K562 (cell line): ENCODE measurements at regions not wholly inside any gene's neighbourhood (a gene's known extent, or its start where the extent isn't known, plus 50 kb on each side); places are given as distances from the start of the nearest gene placed in this dataset.
A peak's percentile ranks its signal among the peaks of the same experiment; 100 is the strongest.

Source experiments
- ATAC-seq: fragments of 200-7000 bp; cut with Tn5 transposase; 3 replicates; pipeline ENCODE4 v1.9.1; 2020; ENCODE audit warnings: moderate library complexity
- BruUV-seq: library from RNA; stranded (reverse); fragments of 400-500 nt; replicated peaks from 2 replicates; lab custom pipeline; 2021; lab: Mats Ljungman, UMichigan
- CTCF ChIA-PET: fragments of 300-600 bp; formaldehyde crosslinking; extraction: SDS; loops from one replicate; lab custom pipeline; 2021; ENCODE audit warnings: low intra/inter-chr PET ratio; lab: Yijun Ruan, JAX
- POLR2A ChIA-PET: fragments of 300-600, 350-650 bp; sonication (Branson Sonifier 250); formaldehyde crosslinking; extraction: SDS; loops from one replicate; lab custom pipeline; 2021; ENCODE audit warnings: antibody characterized with exemption, inconsistent platforms; lab: Yijun Ruan, JAX
- DNase-seq, 4 experiments: peaks; one replicate each; pipeline versions ENCODE4 v3.0.0 to v3.0.0-alpha.2; 2011 to 2018; ENCODE audit warnings: low spot score in 3 of 4, mixed read lengths in 3 of 4; ENCODE audit errors: extremely low read depth in 1 of 4
- FAIRE-seq: peaks from 2 replicates; lab custom pipeline; 2011; peaks lifted over from hg19 to GRCh38; lab: Jason Lieb, UNC
- H2AFZ ChIP-seq: 2 replicates; pipeline ENCODE4 v1.6.0; 2011; ENCODE audit warnings: low read depth, low read length, control low read depth, inconsistent platforms
- H3K27ac ChIP-seq: fragments of 200-600 bp; 3 replicates; pipeline ENCODE4 v1.8.0; 2011; ENCODE audit warnings: low read depth, mild to moderate bottlenecking, control low read depth, inconsistent platforms, low read length, moderate library complexity, mixed read lengths; ENCODE audit errors: extremely low read depth
- H3K27me3 ChIP-seq, 2 experiments: fragments of 300-600 bp in 1 of 2; 2 replicates in 1 of 2; 3 replicates in 1 of 2; pipeline versions ENCODE4 v1.6.0 to v1.8.0; 2011; ENCODE audit warnings: inconsistent platforms in 2 of 2, low read length in 2 of 2, mild to moderate bottlenecking in 1 of 2, mixed read lengths in 1 of 2, moderate library complexity in 1 of 2; ENCODE audit not compliant: control insufficient read depth in 2 of 2, insufficient read depth in 2 of 2
- H3K36me3 ChIP-seq: fragments of 300-600 bp; 3 replicates; pipeline ENCODE4 v1.8.0; 2011; ENCODE audit warnings: mild to moderate bottlenecking, low read length, inconsistent platforms; ENCODE audit not compliant: control insufficient read depth, insufficient read depth
- H3K4me1 ChIP-seq, 2 experiments: fragments of 200-600 bp in 1 of 2; replicated peaks in 1 of 2; 2 replicates in 1 of 2; 3 replicates in 1 of 2; pipeline versions ENCODE4 v1.5.1 to v1.8.0; 2011; ENCODE audit warnings: inconsistent platforms in 2 of 2, low read length in 2 of 2, mild to moderate bottlenecking in 1 of 2, mixed read lengths in 1 of 2, moderate library complexity in 1 of 2; ENCODE audit not compliant: control insufficient read depth in 2 of 2, insufficient read depth in 2 of 2
- H3K4me2 ChIP-seq: 2 replicates; pipeline ENCODE4 v1.6.1; 2011; ENCODE audit warnings: low read length, control low read depth, inconsistent platforms, mixed read lengths; ENCODE audit not compliant: insufficient read depth
- H3K4me3 ChIP-seq: fragments of 200-600 bp; sonication (generic), shearing (Covaris generic); 2 replicates; pipeline ENCODE4 v1.5.1; 2016; ENCODE audit warnings: control low read depth, inconsistent platforms
- H3K79me2 ChIP-seq: fragments of 200-600 bp; 3 replicates; pipeline ENCODE4 v1.8.0; 2011; ENCODE audit warnings: low read length, inconsistent platforms; ENCODE audit not compliant: control insufficient read depth, insufficient read depth
- H3K9ac ChIP-seq, 2 experiments: 2 replicates each; pipeline versions ENCODE4 v1.6.0 to v1.6.1; 2011; ENCODE audit warnings: low read depth in 2 of 2, low read length in 2 of 2, control low read depth in 1 of 2, inconsistent platforms in 1 of 2, mild to moderate bottlenecking in 1 of 2, mixed read lengths in 1 of 2; ENCODE audit not compliant: insufficient read depth in 1 of 2
- H3K9me1 ChIP-seq: one replicate; pipeline ENCODE4 v1.6.0; 2011; ENCODE audit warnings: inconsistent platforms, mild to moderate bottlenecking, low read length, moderate library complexity; ENCODE audit not compliant: control insufficient read depth, insufficient read depth
- H3K9me3 ChIP-seq: replicated peaks from 2 replicates; pipeline ENCODE4 v1.5.1; 2011; ENCODE audit warnings: low read depth, low read length, inconsistent platforms; ENCODE audit not compliant: control insufficient read depth, insufficient read depth
- H4K20me1 ChIP-seq: replicated peaks from 2 replicates; pipeline ENCODE4 v1.6.1; 2011; ENCODE audit warnings: low read length, inconsistent platforms, mixed read lengths; ENCODE audit not compliant: control insufficient read depth, insufficient read depth
- ARID1B ChIP-seq: fragments of 450-650 bp; IDR thresholded peaks from 2 replicates; pipeline ENCODE4 v1.6.1; 2016; ENCODE audit warnings: antibody characterized with exemption, mild to moderate bottlenecking, inconsistent platforms
- CBFA2T2 ChIP-seq: fragments of 450-650 bp; conservative IDR thresholded peaks from 2 replicates; pipeline ENCODE4 v1.6.1; 2017; ENCODE audit warnings: mild to moderate bottlenecking
- CBFA2T3 ChIP-seq: fragments of 450-650 bp; IDR thresholded peaks from 2 replicates; pipeline ENCODE4 v1.6.1; 2017
- ERF ChIP-seq: fragments of 450-650 bp; formaldehyde crosslinking; IDR thresholded peaks from 2 replicates; pipeline ENCODE4 v1.4.0; 2020; ENCODE audit warnings: mild to moderate bottlenecking, mixed read lengths
- MTA2 ChIP-seq: fragments of 450-650 bp; IDR thresholded peaks from 2 replicates; pipeline ENCODE4 v1.6.1; 2016; ENCODE audit warnings: low read depth
- MXI1 ChIP-seq: IDR thresholded peaks from 2 replicates; pipeline ENCODE4 v1.6.1; 2011; ENCODE audit warnings: low read depth, mild to moderate bottlenecking, improper control_type of control experiment, low read length
- NFIX ChIP-seq: fragments of 250-450 bp; sonication (Bioruptor Pico); IDR thresholded peaks from 2 replicates; pipeline ENCODE4 v1.4.0; 2020; ENCODE audit warnings: low read depth, mild to moderate bottlenecking, moderate library complexity
- PTTG1 ChIP-seq: fragments of 450-650 bp; IDR thresholded peaks from 2 replicates; pipeline ENCODE4 v1.6.1; 2016; ENCODE audit warnings: low read depth, mild to moderate bottlenecking, missing genetic modification characterization, missing compliant biosample characterization
- SIX5 ChIP-seq, 2 experiments: IDR thresholded peaks; 2 replicates each; pipeline ENCODE4 v1.6.1; 2011; ENCODE audit warnings: low read length in 2 of 2, borderline replicate concordance in 1 of 2, low read depth in 1 of 2, mild to moderate bottlenecking in 1 of 2, moderate library complexity in 1 of 2; ENCODE audit not compliant: insufficient read depth in 1 of 2
- SOX6 ChIP-seq: fragments of 450-650 bp; IDR thresholded peaks from 2 replicates; pipeline ENCODE4 v1.6.1; 2014; ENCODE audit warnings: mild to moderate bottlenecking
- TAL1 ChIP-seq: fragments of 450-650 bp; IDR thresholded peaks from 2 replicates; pipeline ENCODE4 v1.6.1; 2016; ENCODE audit warnings: mild to moderate bottlenecking
- TCF3 ChIP-seq: sonication (generic); formaldehyde crosslinking; IDR thresholded peaks from 2 replicates; pipeline ENCODE4 v1.4.0; 2020; ENCODE audit warnings: mild to moderate bottlenecking, missing genetic modification reagents
- TEAD4 ChIP-seq, 2 experiments: sonication (generic) in 1 of 2; formaldehyde crosslinking in 1 of 2; IDR thresholded peaks; 2 replicates each; pipeline versions ENCODE4 v1.6.1 to v1.8.0; 2012 to 2022; ENCODE audit warnings: borderline replicate concordance in 1 of 2, inconsistent platforms in 1 of 2, low read length in 1 of 2, mild to moderate bottlenecking in 1 of 2, missing genetic modification reagents in 1 of 2
- ZNF3 ChIP-seq: fragments of 250-450 bp; sonication (Bioruptor Pico); IDR thresholded peaks from 2 replicates; pipeline ENCODE4 v1.5.0; 2021; ENCODE audit warnings: mild to moderate bottlenecking, moderate library complexity
- WGBS: fragments of 100-300 bp; shearing (Covaris generic); methylation state at CpG from one replicate; pipeline ENCODE4 v1.1.6; 2016; ENCODE audit warnings: low coverage, mixed read lengths; ENCODE audit not compliant: insufficient coverage; ENCODE audit errors: missing lambda C conversion rate; 5-methylcytosine and 5-hydroxymethylcytosine counted together
- in situ Hi-C: fragments of 300-500 bp; cut with MboI; formaldehyde crosslinking; loops from 4 replicates; pipeline ENCODE4 v1.15.0; 2018; ENCODE audit warnings: inconsistent platforms, mixed read lengths
- intact Hi-C: fragments of 100-400 bp; cut with micrococcal nuclease; formaldehyde crosslinking; loops from 2 replicates; pipeline ENCODE4 v1.14.2; 2022

DNA sequence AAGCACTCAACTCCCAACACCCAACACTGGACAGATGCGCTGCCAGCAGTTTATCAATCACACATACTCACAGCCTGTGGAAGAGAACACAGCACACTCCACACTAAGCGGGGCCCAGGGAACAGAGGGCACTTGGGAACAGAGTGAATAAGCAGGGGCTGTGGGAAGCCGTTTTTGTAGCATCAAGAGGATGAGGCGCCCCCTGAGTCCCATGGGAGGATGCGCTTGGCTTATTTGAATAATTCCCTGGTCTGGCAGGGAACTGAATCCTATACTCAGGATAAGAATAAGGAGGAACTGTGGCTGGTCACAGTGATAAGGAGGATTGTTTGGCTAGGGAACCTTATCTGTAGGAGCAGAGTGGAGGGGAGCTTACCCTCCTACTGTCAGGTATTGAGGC lies 96.1 kb upstream of the DNAH5 start:
- H3K9ac ChIP-seq = no peak overlapping the region
- no peaks in the 10 kb centered on the region for H3K9me3 ChIP-seq
- H3K4me2 ChIP-seq = peak overlapping the region; percentile 4; the same call in 1 of the 2 replicates
- no TSS peak for BruUV-seq
- H4K20me1 ChIP-seq = no peaks in the 10 kb centered on the region
- no peaks in the 10 kb centered on the region for H3K9me1 ChIP-seq
- H3K36me3 ChIP-seq = no peaks in the 10 kb centered on the region
- in situ Hi-C loops = no loop called here
- H3K27ac ChIP-seq = no peak overlapping the region
- CTCF ChIA-PET = no interaction called here
- TF ChIP-seq TAL1 (peak; percentile 72), SOX6 (0 out of 2 replicates have a peak, but pooled peaks have one; percentile 33), ARID1B (peak; percentile 71), MXI1 (no peak), SIX5 (IDR thresholded peaks at IDR 0.05; ENCODE audit: borderline replicate concordance in 1 of 2, insufficient read depth in 1 of 2, low read depth in 1 of 2, low read length in 2 of 2) (no peak), ERF (no peak), CBFA2T3 (peak; percentile 75), MTA2 (peak; percentile 24; the same call in 1 of the 2 replicates), TCF3 (CRISPR knock-in tag) (peak; percentile 80), ZNF3 (no peak), TEAD4 (IDR thresholded peaks at IDR 0.05; ENCODE audit: low read length) (0 out of 2 replicates have a peak, but pooled peaks have one; percentile 30), TEAD4 (CRISPR knock-in tag; IDR thresholded peaks at IDR 0.05; ENCODE audit: borderline replicate concordance) (no peak), NFIX (CRISPR knock-in tag) (no peak), CBFA2T2 (peak; percentile 52), PTTG1 (no peak)
- peaks cover 2 to 15% of the 10 kb centered on the region in 2 experiments; a peak in 3 of 5 replicates for H3K27me3 ChIP-seq
- H2AFZ ChIP-seq = no peak overlapping the region
- DNase-seq = peak in 2 of 4 experiments; percentile 12 to 17
- 0% methylated on average over 5 of the region's 5 CpGs for WGBS
- H3K4me1 ChIP-seq = peaks cover 0 to 4% of the 10 kb centered on the region in 2 experiments; a peak in 2 of 5 replicates
- POLR2A ChIA-PET = no interaction called here
- no peak overlapping the region for H3K4me3 ChIP-seq
- intact Hi-C loops = no loop called here
- H3K79me2 ChIP-seq = no peaks in the 10 kb centered on the region
- no peak for ATAC-seq
- no peak for FAIRE-seq
